ENCODE measurements at regions not wholly inside any gene's neighbourhood (a gene's known extent, or its start where the extent isn't known, plus 50 kb on each side); places are given as distances from the start of the nearest gene placed in this dataset.
"Not testable (repeated sequence)": the region's sequence is repeated elsewhere in the genome, so short reads cannot be mapped to it uniquely, and the experiment has no call there.

DNA sequence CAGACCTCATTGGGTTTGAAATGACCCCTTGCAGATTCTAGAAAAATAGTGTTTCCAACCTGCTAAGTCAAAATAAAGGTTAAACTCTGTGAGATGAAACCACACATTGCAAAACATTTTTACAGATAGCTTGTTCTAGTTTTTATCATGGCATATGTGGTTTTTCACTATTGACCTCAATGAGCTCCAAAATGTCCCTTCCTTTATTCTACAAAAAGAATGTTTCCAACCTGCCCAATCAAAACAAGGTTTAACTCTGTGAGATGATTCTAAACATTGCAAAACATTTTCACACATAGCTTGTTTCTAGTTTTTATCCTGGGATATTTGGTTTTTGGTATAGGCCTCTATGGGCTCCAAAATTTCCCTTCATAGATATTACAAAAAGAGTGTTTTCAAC lies 286.0 kb upstream of the ZNF337 start:
- TF ChIP-seq, protein P1, sequence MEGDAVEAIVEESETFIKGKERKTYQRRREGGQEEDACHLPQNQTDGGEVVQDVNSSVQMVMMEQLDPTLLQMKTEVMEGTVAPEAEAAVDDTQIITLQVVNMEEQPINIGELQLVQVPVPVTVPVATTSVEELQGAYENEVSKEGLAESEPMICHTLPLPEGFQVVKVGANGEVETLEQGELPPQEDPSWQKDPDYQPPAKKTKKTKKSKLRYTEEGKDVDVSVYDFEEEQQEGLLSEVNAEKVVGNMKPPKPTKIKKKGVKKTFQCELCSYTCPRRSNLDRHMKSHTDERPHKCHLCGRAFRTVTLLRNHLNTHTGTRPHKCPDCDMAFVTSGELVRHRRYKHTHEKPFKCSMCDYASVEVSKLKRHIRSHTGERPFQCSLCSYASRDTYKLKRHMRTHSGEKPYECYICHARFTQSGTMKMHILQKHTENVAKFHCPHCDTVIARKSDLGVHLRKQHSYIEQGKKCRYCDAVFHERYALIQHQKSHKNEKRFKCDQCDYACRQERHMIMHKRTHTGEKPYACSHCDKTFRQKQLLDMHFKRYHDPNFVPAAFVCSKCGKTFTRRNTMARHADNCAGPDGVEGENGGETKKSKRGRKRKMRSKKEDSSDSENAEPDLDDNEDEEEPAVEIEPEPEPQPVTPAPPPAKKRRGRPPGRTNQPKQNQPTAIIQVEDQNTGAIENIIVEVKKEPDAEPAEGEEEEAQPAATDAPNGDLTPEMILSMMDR (conservative IDR thresholded peaks at IDR 0.05; ENCODE audit: low read length) = not testable (repeated sequence)
- not testable (repeated sequence) for TF ChIP-seq EZH2phosphoT487 (IDR thresholded peaks at IDR 0.05; ENCODE audit: borderline replicate concordance)

Data from Loucy (cell line).